Neural cell (in vitro differentiated cells): ENCODE measurements at regions not wholly inside any gene's neighbourhood (a gene's known extent, or its start where the extent isn't known, plus 50 kb on each side); places are given as distances from the start of the nearest gene placed in this dataset.

ENCODE experiments used
- H2AFZ ChIP-seq: fragments of 200-600, 300-800 bp; sonication (generic), shearing (Covaris generic); 2 replicates; pipeline ENCODE4 v1.6.0; 2014; ENCODE audit warnings: low read depth, mild to moderate bottlenecking, antibody characterized with exemption, low read length, moderate library complexity
- H3F3A ChIP-seq: fragments of 200-600 bp; shearing (Covaris generic); 2 replicates; pipeline ENCODE4 v1.6.1; 2016; ENCODE audit warnings: mild to moderate bottlenecking, moderate library complexity, mixed read lengths, antibody characterized with exemption, low read length; ENCODE audit not compliant: insufficient read depth, poor library complexity, severe bottlenecking
- H3K27ac ChIP-seq: fragments of 200-600, 300-800 bp; sonication (generic), shearing (Covaris generic); 2 replicates; pipeline ENCODE4 v1.5.1; 2014; ENCODE audit warnings: mild to moderate bottlenecking, low read length, moderate library complexity
- H3K27me3 ChIP-seq: fragments of 300-800, 200-600 bp; sonication (generic), shearing (Covaris generic); 2 replicates; pipeline ENCODE4 v1.6.0; 2014; ENCODE audit warnings: mild to moderate bottlenecking, low read depth, low read length, moderate library complexity; ENCODE audit not compliant: insufficient read depth
- H3K36me3 ChIP-seq: fragments of 300-800, 200-600 bp; sonication (generic), shearing (Covaris generic); 2 replicates; pipeline ENCODE4 v1.5.1; 2014; ENCODE audit warnings: mild to moderate bottlenecking, antibody characterized with exemption, low read length, moderate library complexity; ENCODE audit not compliant: insufficient read depth
- H3K4me2 ChIP-seq: fragments of 300-800, 200-600 bp; sonication (generic), shearing (Covaris generic); 2 replicates; pipeline ENCODE4 v1.6.0; 2014; ENCODE audit warnings: mild to moderate bottlenecking, low read length
- H3K4me3 ChIP-seq: fragments of 300-800, 200-600 bp; sonication (generic), shearing (Covaris generic); 2 replicates; pipeline ENCODE4 v1.5.1; 2014; ENCODE audit warnings: mild to moderate bottlenecking, low read length, moderate library complexity
- H3K79me2 ChIP-seq: fragments of 200-600 bp; shearing (Covaris generic); replicated peaks from 2 replicates; pipeline ENCODE4 v1.6.0; 2014; ENCODE audit warnings: mild to moderate bottlenecking, low read length, moderate library complexity; ENCODE audit not compliant: insufficient read depth
- H3K9ac ChIP-seq: fragments of 300-800, 200-600 bp; sonication (generic), shearing (Covaris generic); 2 replicates; pipeline ENCODE4 v1.6.1; 2016; ENCODE audit warnings: mild to moderate bottlenecking, low read length, mixed read lengths
- H3K9me2 ChIP-seq: fragments of 200-600 bp; shearing (Covaris generic); 2 replicates; pipeline ENCODE4 v1.6.1; 2016; ENCODE audit warnings: mild to moderate bottlenecking, low read length, mixed read lengths; ENCODE audit not compliant: insufficient read depth
- H3K9me3 ChIP-seq: fragments of 200-600, 300-800 bp; sonication (generic), shearing (Covaris generic); 2 replicates; pipeline ENCODE4 v1.6.1; 2016; ENCODE audit warnings: mild to moderate bottlenecking, mixed run types, low read length, moderate library complexity, mixed read lengths
- H4K20me1 ChIP-seq: fragments of 200-600 bp; shearing (Covaris generic); 2 replicates; pipeline ENCODE4 v1.6.1; 2016; ENCODE audit warnings: mild to moderate bottlenecking, mixed run types; ENCODE audit not compliant: insufficient read depth
- CTCF ChIP-seq: fragments of 450-650 bp; IDR thresholded peaks from 2 replicates; pipeline ENCODE4 v1.5.1; 2014; ENCODE audit warnings: antibody characterized with exemption, mild to moderate bottlenecking, moderate library complexity; ENCODE audit not compliant: poor library complexity, severe bottlenecking
- EP300 ChIP-seq: fragments of 450-650 bp; conservative IDR thresholded peaks from 2 replicates; pipeline ENCODE4 v1.6.1; 2014; ENCODE audit warnings: antibody characterized with exemption, mild to moderate bottlenecking, moderate library complexity; ENCODE audit not compliant: poor library complexity, severe bottlenecking
- EZH2 ChIP-seq: fragments of 200-600, 300-800 bp; shearing (Covaris generic), sonication (generic); IDR thresholded peaks from 2 replicates; pipeline ENCODE4 v1.6.1; 2014; ENCODE audit warnings: antibody characterized with exemption, low read length, borderline replicate concordance, mild to moderate bottlenecking; ENCODE audit not compliant: insufficient read depth, poor library complexity, severe bottlenecking
- MXI1 ChIP-seq: fragments of 450-650 bp; conservative IDR thresholded peaks from 2 replicates; pipeline ENCODE4 v1.6.1; 2014; ENCODE audit warnings: antibody characterized with exemption, mild to moderate bottlenecking; ENCODE audit not compliant: poor library complexity, severe bottlenecking
- POLR2AphosphoS5 ChIP-seq: IDR thresholded peaks from 2 replicates; pipeline ENCODE4 v1.6.1; 2012
- RAD21 ChIP-seq: fragments of 450-650 bp; conservative IDR thresholded peaks from 2 replicates; pipeline ENCODE4 v1.6.1; 2014; ENCODE audit warnings: antibody characterized with exemption, mild to moderate bottlenecking, moderate library complexity
- SMC3 ChIP-seq: fragments of 450-650 bp; conservative IDR thresholded peaks from 2 replicates; pipeline ENCODE4 v1.6.1; 2014; ENCODE audit warnings: antibody characterized with exemption, mild to moderate bottlenecking, moderate library complexity; ENCODE audit not compliant: poor library complexity
- TAF1 ChIP-seq: IDR thresholded peaks from 2 replicates; pipeline ENCODE4 v1.6.1; 2012; ENCODE audit warnings: low read depth

DNA sequence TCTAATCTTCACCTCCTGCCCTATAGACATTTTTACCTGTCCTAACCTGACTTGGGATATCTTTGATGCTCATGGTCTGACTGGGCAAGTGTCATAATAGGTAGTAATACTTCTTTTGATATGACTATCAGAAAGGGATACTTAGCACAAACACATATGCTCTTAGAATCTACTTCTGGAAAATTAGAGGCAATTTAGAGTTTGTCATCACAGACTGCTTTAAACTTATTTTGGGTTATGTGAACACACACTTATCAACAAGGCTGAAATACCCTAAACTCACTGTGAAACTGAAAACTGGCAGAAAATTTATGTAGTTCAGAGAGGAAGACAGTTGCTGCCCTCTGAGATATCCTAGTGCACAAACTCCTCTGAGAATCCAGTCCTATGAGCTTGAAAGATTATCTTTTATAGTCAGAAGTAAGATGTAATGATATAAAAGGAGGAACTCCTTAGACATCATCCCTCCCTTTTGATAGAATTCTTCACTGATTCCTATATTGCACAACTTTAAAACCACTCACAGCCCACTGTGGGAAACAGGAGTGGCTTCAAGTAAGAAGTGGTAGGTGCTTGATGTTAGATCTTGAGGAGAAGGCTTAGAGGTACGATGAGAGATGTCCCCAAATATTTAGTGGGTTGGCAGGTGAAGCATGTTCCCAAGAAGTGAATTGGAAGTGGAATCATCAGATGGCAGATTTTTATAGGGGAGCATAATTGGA, 273.3 kb downstream of the MAN2A1 start:
- Histone ChIP-seq H3K9me3 (no peaks in the 10 kb centered on the region), H3F3A (no peaks in the 10 kb centered on the region), H3K9ac (no peak overlapping the region), H3K4me3 (no peak overlapping the region), H2AFZ (no peak overlapping the region), H3K27me3 (no peaks in the 10 kb centered on the region), H3K36me3 (no peaks in the 10 kb centered on the region), H3K27ac (no peak overlapping the region), H3K79me2 (no peaks in the 10 kb centered on the region), H3K9me2 (no peaks in the 10 kb centered on the region), H4K20me1 (no peaks in the 10 kb centered on the region), H3K4me2 (no peak overlapping the region)
- TF ChIP-seq SMC3, result no peak
- no peak for TF ChIP-seq EZH2
- TF ChIP-seq POLR2AphosphoS5, result no peak
- no peak for TF ChIP-seq RAD21
- TF ChIP-seq MXI1, result no peak
- TF ChIP-seq TAF1, result no peak
- TF ChIP-seq CTCF, result no peak

DNA sequence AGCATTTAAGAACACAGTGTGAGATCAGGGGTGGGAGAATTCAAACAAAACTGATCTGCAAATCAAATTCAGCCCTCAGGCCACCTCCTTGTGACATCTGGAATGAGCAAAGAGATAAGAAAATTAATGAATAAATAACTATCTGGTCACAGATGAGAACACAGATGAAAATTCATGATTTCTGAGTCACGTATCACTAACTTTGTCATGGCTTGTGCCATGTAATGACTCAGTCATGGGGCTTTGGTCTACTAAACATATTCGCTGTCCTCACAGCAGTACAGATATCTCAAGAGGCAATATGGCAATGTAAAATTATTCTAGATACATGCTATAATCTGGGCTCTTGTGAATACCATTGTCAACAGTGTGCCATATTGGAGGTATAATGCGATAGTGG, 274.4 kb downstream of the MAN2A1 start:
- Histone ChIP-seq H4K20me1 (no peaks in the 10 kb centered on the region), H3K4me2 (no peak overlapping the region), H3K27ac (no peak overlapping the region), H3K4me3 (no peak overlapping the region), H3K27me3 (no peaks in the 10 kb centered on the region), H3K36me3 (no peaks in the 10 kb centered on the region), H3K9me2 (no peaks in the 10 kb centered on the region), H3K9ac (no peak overlapping the region), H3K9me3 (no peaks in the 10 kb centered on the region), H2AFZ (no peak overlapping the region), H3K79me2 (no peaks in the 10 kb centered on the region), H3F3A (no peaks in the 10 kb centered on the region)
- no peak for TF ChIP-seq TAF1
- TF ChIP-seq EZH2, result no peak
- TF ChIP-seq EP300, result no peak

- no peak overlapping the region for H3K4me2 ChIP-seq
- H3K9ac ChIP-seq, result no peak overlapping the region
- no peaks in the 10 kb centered on the region for H3K79me2 ChIP-seq
- no peak overlapping the region for H3K27ac ChIP-seq
- TF ChIP-seq EZH2 (no peak), MXI1 (no peak), POLR2AphosphoS5 (no peak), TAF1 (no peak), EP300 (no peak)
- H3F3A ChIP-seq, result no peaks in the 10 kb centered on the region
- no peaks in the 10 kb centered on the region for H3K9me3 ChIP-seq
- no peaks in the 10 kb centered on the region for H3K27me3 ChIP-seq
- no peaks in the 10 kb centered on the region for H4K20me1 ChIP-seq
- no peak overlapping the region for H2AFZ ChIP-seq
- no peak overlapping the region for H3K4me3 ChIP-seq
- H3K9me2 ChIP-seq, result no peaks in the 10 kb centered on the region
- H3K36me3 ChIP-seq, result no peaks in the 10 kb centered on the region
Observed at GRCh38 chr5:109965634-109966033, 275.9 kb downstream of the MAN2A1 start.
